Cardiac fibroblast (primary cell): ENCODE measurements at regions not wholly inside any gene's neighbourhood (a gene's known extent, or its start where the extent isn't known, plus 50 kb on each side); places are given as distances from the start of the nearest gene placed in this dataset.

Experiments used
- DNase-seq, 2 donors: peaks; one replicate each; pipeline versions ENCODE4 v3.0.0 to v3.0.0-alpha.2; 2010; ENCODE audit warnings: low read depth in 2 of 2
- H3K4me3 ChIP-seq, 2 donors: replicated peaks in 1 of 2; 1 replicate in 1 of 2; 2 replicates in 1 of 2; pipeline ENCODE4 v1.5.1; 2011; ENCODE audit warnings: low read depth in 2 of 2, low read length in 2 of 2, mild to moderate bottlenecking in 2 of 2, moderate library complexity in 1 of 2
- TF ChIP-seq, protein P1 (sequence below): IDR thresholded peaks from one replicate; pipeline ENCODE4 v1.5.1; 2011; ENCODE audit warnings: low read depth, mild to moderate bottlenecking, low read length, inconsistent platforms

DNA sequence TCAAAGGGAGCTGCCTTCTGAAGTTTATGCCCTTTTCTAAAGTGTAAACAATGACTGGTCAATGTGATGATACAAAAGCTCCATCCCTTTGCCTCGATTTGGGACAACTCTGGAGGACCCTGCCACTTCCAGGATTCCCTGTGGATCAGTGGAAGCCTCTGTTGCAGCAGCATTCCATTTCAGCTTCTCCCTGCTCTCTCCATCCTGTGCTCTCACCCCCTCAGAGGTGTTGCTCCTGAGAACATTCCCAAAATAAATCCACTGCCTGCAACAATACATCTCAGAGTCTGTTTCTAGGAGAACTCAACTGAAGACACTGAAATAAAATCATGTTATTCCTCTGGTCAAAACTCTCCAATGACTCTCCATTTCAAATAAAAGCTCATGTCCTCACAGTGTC lies 263.6 kb downstream of the HACE1 start:
- TF ChIP-seq, protein P1, sequence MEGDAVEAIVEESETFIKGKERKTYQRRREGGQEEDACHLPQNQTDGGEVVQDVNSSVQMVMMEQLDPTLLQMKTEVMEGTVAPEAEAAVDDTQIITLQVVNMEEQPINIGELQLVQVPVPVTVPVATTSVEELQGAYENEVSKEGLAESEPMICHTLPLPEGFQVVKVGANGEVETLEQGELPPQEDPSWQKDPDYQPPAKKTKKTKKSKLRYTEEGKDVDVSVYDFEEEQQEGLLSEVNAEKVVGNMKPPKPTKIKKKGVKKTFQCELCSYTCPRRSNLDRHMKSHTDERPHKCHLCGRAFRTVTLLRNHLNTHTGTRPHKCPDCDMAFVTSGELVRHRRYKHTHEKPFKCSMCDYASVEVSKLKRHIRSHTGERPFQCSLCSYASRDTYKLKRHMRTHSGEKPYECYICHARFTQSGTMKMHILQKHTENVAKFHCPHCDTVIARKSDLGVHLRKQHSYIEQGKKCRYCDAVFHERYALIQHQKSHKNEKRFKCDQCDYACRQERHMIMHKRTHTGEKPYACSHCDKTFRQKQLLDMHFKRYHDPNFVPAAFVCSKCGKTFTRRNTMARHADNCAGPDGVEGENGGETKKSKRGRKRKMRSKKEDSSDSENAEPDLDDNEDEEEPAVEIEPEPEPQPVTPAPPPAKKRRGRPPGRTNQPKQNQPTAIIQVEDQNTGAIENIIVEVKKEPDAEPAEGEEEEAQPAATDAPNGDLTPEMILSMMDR, result no peak
- DNase-seq, result no peak
- H3K4me3 ChIP-seq, result no peak overlapping the region

DNA sequence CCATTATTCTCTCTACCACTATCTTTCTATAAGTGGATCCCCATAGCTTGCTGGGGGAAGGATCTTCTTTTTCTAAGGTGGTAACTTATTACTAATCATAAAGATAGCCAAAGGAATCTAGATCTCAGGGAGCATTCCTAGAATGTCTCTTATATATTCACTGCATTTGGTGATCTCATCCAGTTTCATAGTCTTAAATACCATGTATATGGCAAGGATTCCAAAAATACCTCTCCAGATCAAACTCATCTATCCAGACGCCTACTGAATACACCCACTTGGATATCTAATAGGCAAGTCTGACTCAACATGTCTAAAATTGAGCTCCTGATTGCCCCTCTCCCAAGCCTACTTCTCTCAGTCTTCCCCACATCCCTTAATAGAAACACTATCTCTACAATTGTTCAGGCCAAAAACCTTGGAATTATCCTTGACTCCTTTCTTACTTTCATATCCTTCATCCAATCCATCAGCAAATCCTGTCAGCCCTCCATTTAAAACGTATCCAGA lies 264.4 kb downstream of the HACE1 start:
- no peak for DNase-seq

DNA sequence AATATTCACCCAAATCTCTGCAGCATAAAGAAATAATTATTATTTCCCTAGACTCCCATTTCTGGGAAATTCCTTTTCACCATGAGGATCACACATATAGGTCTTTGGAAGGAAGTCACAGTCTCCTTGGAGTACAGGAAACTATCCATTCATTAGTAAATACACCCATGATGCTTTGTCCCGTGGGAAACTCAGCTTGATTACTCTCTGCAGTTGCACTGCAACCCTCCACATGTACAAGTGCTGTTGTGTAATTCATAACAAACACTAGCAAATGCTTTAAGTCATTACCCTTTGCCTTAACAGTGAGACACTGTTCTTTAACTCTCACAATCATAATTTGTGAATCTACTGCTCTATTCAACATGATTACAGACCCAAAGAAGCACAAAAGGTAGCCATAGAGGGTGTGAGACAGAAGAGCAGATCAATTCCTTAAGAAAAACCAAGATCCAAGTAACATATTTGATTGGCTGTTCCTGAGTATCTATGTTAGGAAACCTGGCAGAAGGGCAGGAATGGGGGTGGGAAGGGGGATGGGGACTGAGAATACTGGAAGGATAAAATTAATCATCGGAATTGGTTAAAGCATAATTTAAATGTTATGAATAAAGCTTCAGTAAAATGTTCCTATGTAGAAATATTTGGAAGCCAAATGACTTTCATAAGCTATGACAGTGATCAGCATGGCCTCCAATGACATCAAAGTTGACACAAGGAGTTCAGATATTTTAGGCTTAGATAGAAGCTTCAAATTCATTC lies 268.0 kb downstream of the HACE1 start:
- TF ChIP-seq, protein P1, result no peak
- peak; percentile 62 to 75 for DNase-seq
- no peak overlapping the region for H3K4me3 ChIP-seq

More for the DNA sequence above, 264.4 kb downstream of the HACE1 start:
- no peak overlapping the region for H3K4me3 ChIP-seq
- TF ChIP-seq, protein P1, result no peak

DNA sequence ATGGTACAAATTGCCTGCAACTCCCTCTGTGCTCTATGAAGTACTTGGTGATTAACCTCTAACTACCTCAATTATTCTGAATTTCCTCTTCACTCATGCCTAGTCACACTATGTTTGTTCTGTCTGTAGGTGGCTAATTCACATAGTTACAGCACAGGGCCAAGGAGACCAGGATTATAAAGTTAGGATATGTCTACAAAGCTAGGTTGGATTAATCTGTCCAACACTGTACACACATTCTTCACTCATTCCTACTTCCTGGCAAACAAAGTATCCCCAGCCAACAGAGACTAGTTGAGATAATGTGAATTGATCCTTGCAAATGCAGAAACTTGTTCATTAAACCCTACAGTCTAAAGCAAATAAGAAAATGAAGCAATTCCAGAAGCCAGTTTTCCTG lies 269.8 kb downstream of the HACE1 start:
- TF ChIP-seq, protein P1, result no peak
- H3K4me3 ChIP-seq, result no peak overlapping the region
- DNase-seq, result no peak

DNA sequence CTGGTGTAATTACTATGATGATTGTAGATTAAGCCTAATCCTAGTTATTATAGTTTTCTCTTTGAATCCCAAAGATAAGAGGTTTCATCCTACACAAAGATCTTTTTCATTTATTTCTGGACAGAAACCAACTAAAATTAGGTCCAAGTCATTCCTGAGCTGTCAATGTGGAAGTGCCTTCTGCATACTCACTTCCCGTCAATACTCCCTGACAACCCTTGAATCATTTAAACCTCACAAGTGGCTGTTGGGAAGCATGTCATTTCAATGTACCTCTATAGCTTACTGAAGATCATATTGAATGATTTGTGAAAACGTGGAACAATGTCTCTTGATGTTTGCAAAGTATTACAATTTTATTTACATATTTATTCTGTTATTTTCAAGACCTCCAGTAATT lies 274.1 kb downstream of the HACE1 start:
- peak in 1 of 2 donors; percentile 15 for DNase-seq
- no peak overlapping the region for H3K4me3 ChIP-seq
- TF ChIP-seq, protein P1, result no peak

DNA sequence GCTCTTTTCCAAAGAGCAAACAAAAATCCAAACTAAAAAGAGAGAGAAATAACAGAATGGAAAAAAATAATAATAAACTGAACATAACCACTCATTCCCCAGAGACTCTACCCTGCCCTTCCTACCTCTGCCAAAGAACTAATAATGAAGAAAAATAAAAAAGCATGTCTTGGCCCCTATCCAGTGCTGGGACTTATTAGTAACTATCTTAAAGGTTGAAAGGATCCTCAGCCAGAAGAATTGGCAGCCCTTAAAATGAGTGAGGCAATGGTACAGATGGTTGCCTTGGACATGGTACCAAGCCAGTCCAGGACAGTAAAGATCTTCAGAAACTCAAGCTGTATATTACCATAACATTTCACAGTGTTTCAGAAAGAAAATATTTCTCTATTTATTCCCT lies 279.3 kb downstream of the HACE1 start:
- TF ChIP-seq, protein P1, result no peak
- H3K4me3 ChIP-seq, result no peak overlapping the region
- DNase-seq, result peak; percentile 76
